ENCODE measurements at regions not wholly inside any gene's neighbourhood (a gene's known extent, or its start where the extent isn't known, plus 50 kb on each side); places are given as distances from the start of the nearest gene placed in this dataset.

- Histone ChIP-seq H3K27me3 (no peaks in the 10 kb centered on the region), H3K4me3 (no peak overlapping the region), H3K4me1 (ENCODE audit: insufficient read depth) (no peaks in the 10 kb centered on the region), H3K27ac (no peak overlapping the region), H3K36me3 (no peaks in the 10 kb centered on the region), H3K9me3 (no peaks in the 10 kb centered on the region)
- TF ChIP-seq POLR2A (IDR thresholded peaks at IDR 0.05) (no peak), EP300 (IDR thresholded peaks at IDR 0.05) (no peak), CTCF (IDR thresholded peaks at IDR 0.05) (no peak)
- no peak for DNase-seq
- intact Hi-C loops (cut with DNase I), result no loop called here
- 31 to 43% (median 34%) methylated on average over 6 of the region's 6 CpGs for WGBS, 3 donors
Measured at GRCh38 chr19:28010656-28011055, 1202.3 kb downstream of the UQCRFS1 start.

- no peaks in the 10 kb centered on the region for H3K9me3 ChIP-seq
- no peak for TF ChIP-seq CTCF (IDR thresholded peaks at IDR 0.05)
- no peak for TF ChIP-seq EP300 (IDR thresholded peaks at IDR 0.05)
- no peak for TF ChIP-seq POLR2A (IDR thresholded peaks at IDR 0.05)
- intact Hi-C loops (cut with DNase I), result no loop called here
- WGBS, 3 donors, result 17 to 24% (median 22%) methylated on average over 4 of the region's 4 CpGs
- no peaks in the 10 kb centered on the region for H3K27me3 ChIP-seq
- no peaks in the 10 kb centered on the region for H3K36me3 ChIP-seq
- DNase-seq, result no peak
- no peak overlapping the region for H3K4me3 ChIP-seq
- H3K27ac ChIP-seq, result no peak overlapping the region
- H3K4me1 ChIP-seq (ENCODE audit: insufficient read depth), result no peaks in the 10 kb centered on the region
Measured at GRCh38 chr19:28009696-28010095, 1203.3 kb downstream of the UQCRFS1 start.

- TF ChIP-seq CTCF (IDR thresholded peaks at IDR 0.05), result no peak
- no peak for TF ChIP-seq POLR2A (IDR thresholded peaks at IDR 0.05)
- no peak for TF ChIP-seq EP300 (IDR thresholded peaks at IDR 0.05)
- no peaks in the 10 kb centered on the region for H3K27me3 ChIP-seq
- no peak overlapping the region for H3K4me3 ChIP-seq
- intact Hi-C loops (cut with DNase I), result no loop called here
- 68 to 73% (median 70%) methylated on average over 2 of the region's 2 CpGs for WGBS, 3 donors
- no peak overlapping the region for H3K27ac ChIP-seq
- H3K4me1 ChIP-seq (ENCODE audit: insufficient read depth), result no peaks in the 10 kb centered on the region
- no peak for DNase-seq
- no peaks in the 10 kb centered on the region for H3K9me3 ChIP-seq
- H3K36me3 ChIP-seq, result no peaks in the 10 kb centered on the region
Measured at GRCh38 chr19:28008695-28009094, 1204.3 kb downstream of the UQCRFS1 start.

- Histone ChIP-seq H3K27me3 (no peaks in the 10 kb centered on the region), H3K27ac (no peak overlapping the region), H3K36me3 (no peaks in the 10 kb centered on the region), H3K9me3 (no peaks in the 10 kb centered on the region), H3K4me1 (ENCODE audit: insufficient read depth) (no peaks in the 10 kb centered on the region), H3K4me3 (no peak overlapping the region)
- intact Hi-C loops (cut with DNase I), result no loop called here
- DNase-seq, result no peak
- no peak for TF ChIP-seq EP300 (IDR thresholded peaks at IDR 0.05)
- TF ChIP-seq CTCF (IDR thresholded peaks at IDR 0.05), result no peak
- TF ChIP-seq POLR2A (IDR thresholded peaks at IDR 0.05), result no peak
- 86 to 94% (median 91%) methylated on average over 1 of the region's 1 CpG for WGBS, 3 donors
Measured at GRCh38 chr19:28003543-28003942, 1209.4 kb downstream of the UQCRFS1 start.

- H3K36me3 ChIP-seq, result no peaks in the 10 kb centered on the region
- H3K4me3 ChIP-seq, result no peak overlapping the region
- TF ChIP-seq POLR2A (IDR thresholded peaks at IDR 0.05) (no peak), EP300 (IDR thresholded peaks at IDR 0.05) (no peak), CTCF (IDR thresholded peaks at IDR 0.05) (no peak)
- no peak overlapping the region for H3K27ac ChIP-seq
- no peak for DNase-seq
- no peaks in the 10 kb centered on the region for H3K27me3 ChIP-seq
- no peaks in the 10 kb centered on the region for H3K4me1 ChIP-seq (ENCODE audit: insufficient read depth)
- WGBS, 3 donors, result 63 to 79% (median 77%) methylated on average over 2 of the region's 2 CpGs
- intact Hi-C loops (cut with DNase I), result no loop called here
- no peaks in the 10 kb centered on the region for H3K9me3 ChIP-seq
Measured at GRCh38 chr19:27997069-27997468, 1215.9 kb downstream of the UQCRFS1 start.
